Activated CD4-positive, alpha-beta T cell treated with anti-CD3 and anti-CD28 coated beads for 36 hours (primary cell): ENCODE measurements at regions not wholly inside any gene's neighbourhood (a gene's known extent, or its start where the extent isn't known, plus 50 kb on each side); places are given as distances from the start of the nearest gene placed in this dataset.

Experiments
- ATAC-seq: fragments of 200-7000 bp; cut with Tn5 transposase; one replicate; pipeline ENCODE4 v1.10.0; 2021; ENCODE audit warnings: mild to moderate bottlenecking, moderate library complexity
- CTCF ChIA-PET: fragments of 350-600 bp; sonication (Branson Sonifier 250); formaldehyde crosslinking; loops from one replicate; lab custom pipeline; 2021; ENCODE audit warnings: antibody characterized with exemption; lab: Charles Lee
- POLR2A ChIA-PET: fragments of 350-600 bp; sonication (Branson Sonifier 250); formaldehyde crosslinking; loops from one replicate; lab custom pipeline; 2021; ENCODE audit warnings: antibody characterized with exemption, inconsistent platforms; lab: Charles Lee
- DNase-seq: peaks from one replicate; pipeline ENCODE4 v3.0.0-alpha.2; 2020
- H3K27ac Mint-ChIP-seq: one replicate; pipeline ENCODE4 v1.8.0; 2021; ENCODE audit warnings: mixed read lengths
- H3K27me3 Mint-ChIP-seq: one replicate; pipeline ENCODE4 v1.8.0; 2021; ENCODE audit warnings: mixed read lengths
- H3K36me3 Mint-ChIP-seq: one replicate; pipeline ENCODE4 v1.8.0; 2021; ENCODE audit warnings: low read depth, mixed read lengths
- H3K4me1 Mint-ChIP-seq: one replicate; pipeline ENCODE4 v1.8.0; 2021; ENCODE audit warnings: mixed read lengths
- H3K4me3 Mint-ChIP-seq: one replicate; pipeline ENCODE4 v1.8.0; 2021; ENCODE audit warnings: mild to moderate bottlenecking, moderate library complexity, mixed read lengths
- H3K9me3 Mint-ChIP-seq: one replicate; pipeline ENCODE4 v1.8.0; 2021; ENCODE audit warnings: low read depth, mixed read lengths
- intact Hi-C, 2 experiments: fragments of 100-400 bp; cut with DNase I in 1 of 2; cut with micrococcal nuclease in 1 of 2; formaldehyde crosslinking; loops; one replicate each; pipeline versions ENCODE4 v1.14.2 to v1.15.1; 2022 to 2024; cut with DNase I, micrococcal nuclease

GRCh38 chr13:47148543-47148942 lies 251.7 kb upstream of the HTR2A start:
- Mint-ChIP-seq H3K4me3 (no peak overlapping the region), H3K27ac (no peak overlapping the region), H3K9me3 (no peaks in the 10 kb centered on the region), H3K27me3 (no peaks in the 10 kb centered on the region), H3K4me1 (peaks cover 6% of the 10 kb centered on the region), H3K36me3 (no peaks in the 10 kb centered on the region)
- intact Hi-C loops, result no loop called here
- ChIA-PET CTCF (interaction anchor here (1.1 kb wide), 1 partner anchor 11 kb away, joined by 3 read pairs; no protein-coding TSS in a partner anchor), POLR2A (no interaction called here)
- DNase-seq, result no peak
- no peak for ATAC-seq

- ChIA-PET POLR2A (no interaction called here), CTCF (interaction anchor here (0.6 kb wide), 1 partner anchor 303 kb away, joined by 3 read pairs; no protein-coding TSS in a partner anchor)
- H3K4me3 Mint-ChIP-seq, result no peak overlapping the region
- intact Hi-C loops, result no loop called here
- no peaks in the 10 kb centered on the region for H3K27me3 Mint-ChIP-seq
- peaks cover 6% of the 10 kb centered on the region for H3K4me1 Mint-ChIP-seq
- DNase-seq (no peak), ATAC-seq (no peak)
- no peak overlapping the region for H3K27ac Mint-ChIP-seq
- H3K36me3 Mint-ChIP-seq, result no peaks in the 10 kb centered on the region
- no peaks in the 10 kb centered on the region for H3K9me3 Mint-ChIP-seq
Measured at GRCh38 chr13:47147812-47148119, 250.9 kb upstream of the HTR2A start.

- Mint-ChIP-seq H3K4me1 (peaks cover 6% of the 10 kb centered on the region), H3K4me3 (no peak overlapping the region), H3K27ac (no peak overlapping the region), H3K27me3 (no peaks in the 10 kb centered on the region), H3K36me3 (no peaks in the 10 kb centered on the region), H3K9me3 (no peaks in the 10 kb centered on the region)
- CTCF ChIA-PET, result interaction anchor here (0.6 to 0.7 kb wide), 2 partner anchors 303 to 507 kb away, joined by 3 to 4 read pairs; no protein-coding TSS in a partner anchor
- no peak for ATAC-seq
- DNase-seq, result no peak
- intact Hi-C loops, result no loop called here
- POLR2A ChIA-PET, result interaction anchor here (0.5 kb wide), 1 partner anchor 191 kb away, joined by 5 read pairs; no protein-coding TSS in a partner anchor
Measured at GRCh38 chr13:47146991-47147811, 250.3 kb upstream of the HTR2A start.

- no peaks in the 10 kb centered on the region for H3K36me3 Mint-ChIP-seq
- no peaks in the 10 kb centered on the region for H3K27me3 Mint-ChIP-seq
- POLR2A ChIA-PET, result no interaction called here
- ATAC-seq, result no peak
- CTCF ChIA-PET, result no interaction called here
- no peak overlapping the region for H3K4me3 Mint-ChIP-seq
- peaks cover 6% of the 10 kb centered on the region for H3K4me1 Mint-ChIP-seq
- intact Hi-C loops, result no loop called here
- no peak for DNase-seq
- H3K27ac Mint-ChIP-seq, result no peak overlapping the region
- no peaks in the 10 kb centered on the region for H3K9me3 Mint-ChIP-seq
Measured at GRCh38 chr13:47146136-47146535, 249.3 kb upstream of the HTR2A start.

- ChIA-PET CTCF (no interaction called here), POLR2A (no interaction called here)
- DNase-seq, result no peak
- H3K4me1 Mint-ChIP-seq, result peaks cover 6% of the 10 kb centered on the region
- intact Hi-C loops, result no loop called here
- no peaks in the 10 kb centered on the region for H3K27me3 Mint-ChIP-seq
- no peak overlapping the region for H3K4me3 Mint-ChIP-seq
- no peaks in the 10 kb centered on the region for H3K9me3 Mint-ChIP-seq
- no peaks in the 10 kb centered on the region for H3K36me3 Mint-ChIP-seq
- no peak overlapping the region for H3K27ac Mint-ChIP-seq
- no peak for ATAC-seq
Measured at GRCh38 chr13:47144782-47145181, 247.9 kb upstream of the HTR2A start.

- ChIA-PET CTCF (no interaction called here), POLR2A (no interaction called here)
- H3K27me3 Mint-ChIP-seq, result no peaks in the 10 kb centered on the region
Measured at GRCh38 chr13:47142105-47142504, 245.3 kb upstream of the HTR2A start.

GRCh38 chr13:47139519-47139918 lies 242.7 kb upstream of the HTR2A start:
- ATAC-seq (no peak), DNase-seq (no peak)
- no peaks in the 10 kb centered on the region for H3K36me3 Mint-ChIP-seq
- no peaks in the 10 kb centered on the region for H3K27me3 Mint-ChIP-seq
- ChIA-PET CTCF (no interaction called here), POLR2A (no interaction called here)
- H3K4me1 Mint-ChIP-seq, result no peaks in the 10 kb centered on the region
- no peak overlapping the region for H3K4me3 Mint-ChIP-seq
- H3K27ac Mint-ChIP-seq, result no peak overlapping the region
- intact Hi-C loops, result no loop called here
- no peaks in the 10 kb centered on the region for H3K9me3 Mint-ChIP-seq

More at GRCh38 chr13:47142105-47142504, 245.3 kb upstream of the HTR2A start:
- no peak overlapping the region for H3K27ac Mint-ChIP-seq
- peaks cover 2% of the 10 kb centered on the region for H3K4me1 Mint-ChIP-seq
- H3K4me3 Mint-ChIP-seq, result no peak overlapping the region
- no peak for ATAC-seq
- intact Hi-C loops, result no loop called here
- no peaks in the 10 kb centered on the region for H3K9me3 Mint-ChIP-seq
- H3K36me3 Mint-ChIP-seq, result no peaks in the 10 kb centered on the region
- DNase-seq, result no peak

GRCh38 chr13:47136504-47136941 lies 239.7 kb upstream of the HTR2A start:
- CTCF ChIA-PET, result interaction anchor here (0.5 kb wide), 1 partner anchor 340 kb away, joined by 3 read pairs; no protein-coding TSS in a partner anchor
- no peaks in the 10 kb centered on the region for H3K4me1 Mint-ChIP-seq
- no peaks in the 10 kb centered on the region for H3K36me3 Mint-ChIP-seq
- no peak overlapping the region for H3K27ac Mint-ChIP-seq
- ATAC-seq (no peak), DNase-seq (no peak)
- no peaks in the 10 kb centered on the region for H3K9me3 Mint-ChIP-seq
- peaks cover 2% of the 10 kb centered on the region for H3K27me3 Mint-ChIP-seq
- POLR2A ChIA-PET, result no interaction called here
- intact Hi-C loops, result no loop called here
- no peak overlapping the region for H3K4me3 Mint-ChIP-seq

- H3K9me3 Mint-ChIP-seq, result no peaks in the 10 kb centered on the region
- POLR2A ChIA-PET, result no interaction called here
- H3K4me1 Mint-ChIP-seq, result no peaks in the 10 kb centered on the region
- H3K4me3 Mint-ChIP-seq, result no peak overlapping the region
- intact Hi-C loops, result no loop called here
- no peaks in the 10 kb centered on the region for H3K36me3 Mint-ChIP-seq
- DNase-seq (no peak), ATAC-seq (no peak)
- CTCF ChIA-PET, result no interaction called here
- H3K27ac Mint-ChIP-seq, result no peak overlapping the region
- peaks cover 2% of the 10 kb centered on the region for H3K27me3 Mint-ChIP-seq
Measured at GRCh38 chr13:47135800-47136503, 239.1 kb upstream of the HTR2A start.

GRCh38 chr13:47134939-47135489 lies 238.2 kb upstream of the HTR2A start:
- intact Hi-C loops, result no loop called here
- no peaks in the 10 kb centered on the region for H3K4me1 Mint-ChIP-seq
- no peak overlapping the region for H3K4me3 Mint-ChIP-seq
- ChIA-PET CTCF (no interaction called here), POLR2A (no interaction called here)
- no peaks in the 10 kb centered on the region for H3K9me3 Mint-ChIP-seq
- DNase-seq, result no peak
- H3K36me3 Mint-ChIP-seq, result no peaks in the 10 kb centered on the region
- H3K27me3 Mint-ChIP-seq, result peaks cover 2% of the 10 kb centered on the region
- no peak overlapping the region for H3K27ac Mint-ChIP-seq
- ATAC-seq, result no peak

- Mint-ChIP-seq H3K27me3 (peaks cover 8% of the 10 kb centered on the region), H3K36me3 (no peaks in the 10 kb centered on the region), H3K27ac (no peak overlapping the region), H3K4me3 (no peak overlapping the region), H3K4me1 (no peaks in the 10 kb centered on the region), H3K9me3 (no peaks in the 10 kb centered on the region)
- intact Hi-C loops, result no loop called here
- no peak for DNase-seq
- ATAC-seq, result no peak
- ChIA-PET POLR2A (no interaction called here), CTCF (no interaction called here)
Measured at GRCh38 chr13:47133011-47133445, 236.2 kb upstream of the HTR2A start.
